Activated naive CD4-positive, alpha-beta T cell treated with anti-CD3 and anti-CD28 coated beads for 36 hours (primary cell): ENCODE measurements at regions not wholly inside any gene's neighbourhood (a gene's known extent, or its start where the extent isn't known, plus 50 kb on each side); places are given as distances from the start of the nearest gene placed in this dataset.
"Not testable (repeated sequence)": the region's sequence is repeated elsewhere in the genome, so short reads cannot be mapped to it uniquely, and the experiment has no call there.

Source experiments
- CTCF ChIA-PET: fragments of 350-600 bp; sonication (Branson Sonifier 250); formaldehyde crosslinking; loops from one replicate; lab custom pipeline; 2021; ENCODE audit warnings: antibody characterized with exemption; lab: Charles Lee
- DNase-seq: peaks from one replicate; pipeline ENCODE4 v3.0.0-alpha.2; 2020
- H3K27ac Mint-ChIP-seq: one replicate; pipeline ENCODE4 v1.8.0; 2021; ENCODE audit warnings: mild to moderate bottlenecking, mixed read lengths
- H3K27me3 Mint-ChIP-seq: one replicate; pipeline ENCODE4 v1.8.0; 2021; ENCODE audit warnings: low read depth, mixed read lengths
- H3K36me3 Mint-ChIP-seq: one replicate; pipeline ENCODE4 v1.8.0; 2021; ENCODE audit warnings: low read depth, mixed read lengths
- H3K4me1 Mint-ChIP-seq: one replicate; pipeline ENCODE4 v1.8.0; 2021; ENCODE audit warnings: low read depth, mixed read lengths
- H3K4me3 Mint-ChIP-seq: one replicate; pipeline ENCODE4 v1.8.0; 2021; ENCODE audit warnings: mild to moderate bottlenecking, moderate library complexity, mixed read lengths
- H3K9me3 Mint-ChIP-seq: one replicate; pipeline ENCODE4 v1.8.0; 2021; ENCODE audit warnings: mixed read lengths
- intact Hi-C: fragments of 100-400 bp; cut with micrococcal nuclease; formaldehyde crosslinking; loops from one replicate; pipeline ENCODE4 v1.15.1; 2023

- CTCF ChIA-PET, result interaction anchor here (1.1 kb wide), 1 partner anchor 14 kb away, joined by 5 read pairs; no protein-coding TSS in a partner anchor
- no peaks in the 10 kb centered on the region for H3K9me3 Mint-ChIP-seq
- H3K27ac Mint-ChIP-seq, result no peak overlapping the region
- H3K4me1 Mint-ChIP-seq, result no peaks in the 10 kb centered on the region
- no peak overlapping the region for H3K4me3 Mint-ChIP-seq
- DNase-seq, result no peak
- intact Hi-C loops, result no loop called here
- H3K27me3 Mint-ChIP-seq, result peaks cover 5% of the 10 kb centered on the region
- H3K36me3 Mint-ChIP-seq, result no peaks in the 10 kb centered on the region
Measured at GRCh38 chr14:106080922-106081321, 554.5 kb downstream of the TMEM121 start.

DNA sequence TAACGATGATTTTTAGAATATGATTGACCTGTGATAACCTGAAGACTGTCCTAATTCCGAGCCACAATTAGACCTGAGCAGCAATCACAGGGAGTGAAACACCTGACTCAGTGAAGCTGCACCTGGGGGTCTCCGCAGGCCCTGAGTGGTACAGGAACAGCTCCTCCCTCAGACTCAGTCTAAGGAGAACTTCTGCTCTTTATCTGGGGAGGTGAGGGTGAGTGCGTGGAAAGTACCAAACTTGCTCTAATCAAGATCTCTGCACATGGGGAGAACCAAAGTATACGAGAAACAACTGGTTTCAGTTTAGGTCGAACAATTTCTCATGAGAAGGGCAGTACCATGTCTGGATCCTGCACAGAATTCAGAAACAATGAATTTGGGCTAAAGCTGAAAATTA, 555.3 kb downstream of the TMEM121 start:
- H3K36me3 Mint-ChIP-seq, H3K4me1 Mint-ChIP-seq, H3K9me3 Mint-ChIP-seq, DNase-seq, intact Hi-C loops, CTCF ChIA-PET, H3K27ac Mint-ChIP-seq, H3K27me3 Mint-ChIP-seq, H3K4me3 Mint-ChIP-seq: not testable (repeated sequence)

- CTCF ChIA-PET, result no interaction called here
- Mint-ChIP-seq H3K9me3 (no peaks in the 10 kb centered on the region), H3K4me1 (peaks cover 19% of the 10 kb centered on the region), H3K27ac (no peak overlapping the region), H3K4me3 (no peak overlapping the region), H3K27me3 (peaks cover 5% of the 10 kb centered on the region), H3K36me3 (no peaks in the 10 kb centered on the region)
- intact Hi-C loops, result no loop called here
- DNase-seq, result no peak
Measured at GRCh38 chr14:106083082-106083481, 556.7 kb downstream of the TMEM121 start.

DNA sequence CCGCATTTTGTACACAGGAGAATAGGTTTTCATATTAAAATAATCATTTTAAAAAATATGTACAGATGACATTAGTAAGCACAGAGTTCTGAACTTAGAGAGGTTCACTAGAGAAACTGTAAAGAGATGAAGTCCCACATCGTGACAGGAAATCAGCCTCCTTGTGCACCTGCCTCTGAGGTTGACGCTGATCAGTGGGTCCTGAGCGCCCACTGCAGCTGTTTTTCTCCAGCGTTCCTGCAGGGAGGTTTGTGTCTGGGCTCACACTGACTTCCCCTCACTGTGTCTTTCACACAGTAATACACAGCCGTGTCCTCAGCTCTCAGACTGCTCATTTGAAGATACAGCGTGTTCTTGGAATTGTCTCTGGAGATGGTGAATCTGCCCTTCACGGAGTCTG, 561.5 kb downstream of the TMEM121 start:
- CTCF ChIA-PET, result no interaction called here
- intact Hi-C loops, result no loop called here
- H3K36me3 Mint-ChIP-seq, result no peaks in the 10 kb centered on the region
- peaks cover 28% of the 10 kb centered on the region for H3K4me1 Mint-ChIP-seq
- no peaks in the 10 kb centered on the region for H3K27me3 Mint-ChIP-seq
- no peak overlapping the region for H3K27ac Mint-ChIP-seq
- no peak for DNase-seq
- H3K9me3 Mint-ChIP-seq, result no peaks in the 10 kb centered on the region
- no peak overlapping the region for H3K4me3 Mint-ChIP-seq

GRCh38 chr14:106088860-106089259, 562.5 kb downstream of the TMEM121 start:
- CTCF ChIA-PET, H3K36me3 Mint-ChIP-seq, H3K9me3 Mint-ChIP-seq, DNase-seq, intact Hi-C loops, H3K27ac Mint-ChIP-seq, H3K4me3 Mint-ChIP-seq, H3K27me3 Mint-ChIP-seq: not testable (repeated sequence)
- peaks cover 28% of the 10 kb centered on the region for H3K4me1 Mint-ChIP-seq

GRCh38 chr14:106094654-106095189, 568.3 kb downstream of the TMEM121 start:
- Mint-ChIP-seq H3K27me3 (no peaks in the 10 kb centered on the region), H3K4me1 (peaks cover 3% of the 10 kb centered on the region), H3K27ac (no peak overlapping the region), H3K36me3 (no peaks in the 10 kb centered on the region), H3K9me3 (no peaks in the 10 kb centered on the region), H3K4me3 (no peak overlapping the region)
- intact Hi-C loops, result loop anchor here (2.0 kb wide), 1 partner anchor 50 kb away; no protein-coding TSS in a partner anchor
- DNase-seq, result peak; percentile 89
- CTCF ChIA-PET, result interaction anchor here (0.6 to 2.6 kb wide), 27 partner anchors 8 to 405 kb away, joined by 3 to 10 read pairs (median 4); no protein-coding TSS in a partner anchor

DNA sequence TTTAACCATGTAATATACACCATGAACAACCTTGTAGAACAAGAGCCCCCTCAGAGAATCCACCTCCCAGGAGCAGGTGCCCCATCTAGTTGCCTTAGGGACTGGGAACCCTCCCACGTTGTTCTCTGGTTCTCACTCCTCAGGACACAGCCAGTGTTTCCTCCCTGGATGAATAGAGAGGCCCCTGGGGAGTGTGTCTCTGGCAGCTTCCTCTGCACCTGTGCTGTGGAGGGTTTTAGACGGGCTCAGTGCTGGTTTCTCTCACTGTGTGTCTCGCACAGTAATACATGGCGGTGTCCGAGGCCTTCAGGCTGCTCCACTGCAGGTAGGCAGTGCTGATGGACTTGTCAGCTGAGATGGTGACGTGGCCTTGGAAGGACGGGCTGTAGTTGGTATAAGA, 581.3 kb downstream of the TMEM121 start:
- no peak for DNase-seq
- H3K27ac Mint-ChIP-seq, result no peak overlapping the region
- no peaks in the 10 kb centered on the region for H3K4me1 Mint-ChIP-seq
- H3K9me3 Mint-ChIP-seq, result no peaks in the 10 kb centered on the region
- intact Hi-C loops, result no loop called here
- H3K36me3 Mint-ChIP-seq, result no peaks in the 10 kb centered on the region
- CTCF ChIA-PET, result interaction anchor here (0.6 kb wide), 1 partner anchor 12 kb away, joined by 3 read pairs; no protein-coding TSS in a partner anchor
- peaks cover 2% of the 10 kb centered on the region for H3K27me3 Mint-ChIP-seq
- no peak overlapping the region for H3K4me3 Mint-ChIP-seq

DNA sequence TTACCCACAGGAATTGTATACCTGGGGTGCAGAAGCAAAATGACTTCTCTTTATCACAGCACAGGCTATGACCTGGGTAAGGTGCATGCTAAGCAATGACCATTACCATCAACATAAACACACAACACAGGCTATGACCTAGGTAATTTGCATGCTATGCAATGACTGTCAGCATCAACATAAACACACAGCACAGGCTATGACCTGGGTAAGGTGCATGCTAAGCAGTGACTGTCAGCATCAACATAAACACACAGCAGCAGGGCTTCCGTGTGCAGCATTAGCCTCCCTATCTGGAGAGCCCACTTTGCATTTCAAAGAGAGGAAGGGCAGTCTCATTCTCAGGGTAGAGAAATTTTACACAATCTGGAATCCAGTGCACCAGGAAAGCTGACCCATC, 583.0 kb downstream of the TMEM121 start:
- intact Hi-C loops, result no loop called here
- CTCF ChIA-PET, result no interaction called here
- Mint-ChIP-seq H3K4me3 (no peak overlapping the region), H3K36me3 (no peaks in the 10 kb centered on the region), H3K27ac (no peak overlapping the region), H3K4me1 (no peaks in the 10 kb centered on the region), H3K27me3 (peaks cover 2% of the 10 kb centered on the region), H3K9me3 (no peaks in the 10 kb centered on the region)
- DNase-seq, result no peak

GRCh38 chr14:106115401-106115800, 589.0 kb downstream of the TMEM121 start:
- DNase-seq, result no peak
- CTCF ChIA-PET, result interaction anchor here (0.6 to 2.4 kb wide), 8 partner anchors 13 to 354 kb away, joined by 3 to 15 read pairs (median 3); no protein-coding TSS in a partner anchor
- intact Hi-C loops, result loop anchor here (5.0 kb wide), 1 partner anchor 72 kb away; no protein-coding TSS in a partner anchor
- Mint-ChIP-seq H3K27ac (peak overlapping the region; percentile 29), H3K4me1 (peaks cover 34% of the 10 kb centered on the region), H3K9me3 (no peaks in the 10 kb centered on the region), H3K36me3 (no peaks in the 10 kb centered on the region), H3K4me3 (no peak overlapping the region), H3K27me3 (peaks cover 5% of the 10 kb centered on the region)

- not testable (repeated sequence) for H3K36me3 Mint-ChIP-seq, H3K27ac Mint-ChIP-seq, H3K9me3 Mint-ChIP-seq, H3K4me3 Mint-ChIP-seq, H3K27me3 Mint-ChIP-seq
- CTCF ChIA-PET, result interaction anchor here (0.7 to 2.4 kb wide), 7 partner anchors 10 to 353 kb away, joined by 3 to 15 read pairs (median 3); no protein-coding TSS in a partner anchor
- peaks cover 34% of the 10 kb centered on the region for H3K4me1 Mint-ChIP-seq
- peak; percentile 45 for DNase-seq
- intact Hi-C loops, result loop anchor here (5.0 kb wide), 1 partner anchor 71 kb away; no protein-coding TSS in a partner anchor
Measured at GRCh38 chr14:106116339-106116930, 590.1 kb downstream of the TMEM121 start.

DNA sequence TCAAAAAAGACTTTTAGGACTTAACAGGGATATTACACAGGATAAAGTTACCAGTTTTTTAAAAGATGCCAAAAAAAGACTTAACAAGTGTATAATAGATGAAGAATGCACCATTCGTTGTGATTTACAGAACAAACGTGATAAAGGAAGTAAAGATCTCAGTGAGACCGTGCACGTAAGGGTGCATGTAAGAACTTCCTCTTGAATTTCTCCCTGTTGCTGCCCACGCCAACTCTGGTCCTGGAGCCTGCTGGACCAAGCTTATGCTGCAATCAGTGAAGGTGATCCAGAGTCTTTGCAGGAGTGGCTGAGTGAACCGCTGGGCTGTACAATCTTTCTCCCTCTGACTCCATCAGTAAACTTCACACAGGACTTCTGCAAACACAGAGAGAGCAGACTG, 593.7 kb downstream of the TMEM121 start:
- peak overlapping the region; percentile 63 for H3K4me3 Mint-ChIP-seq
- H3K27ac Mint-ChIP-seq, result no peak overlapping the region
- no peaks in the 10 kb centered on the region for H3K36me3 Mint-ChIP-seq
- CTCF ChIA-PET, result interaction anchor here (0.7 to 1.9 kb wide), 9 partner anchors 13 to 349 kb away, joined by 3 to 5 read pairs (median 4); no protein-coding TSS in a partner anchor
- intact Hi-C loops, result loop anchor here (10.0 kb wide), 1 partner anchor 645 kb away; no protein-coding TSS in a partner anchor
- no peak for DNase-seq
- peaks cover 7% of the 10 kb centered on the region for H3K27me3 Mint-ChIP-seq
- no peaks in the 10 kb centered on the region for H3K9me3 Mint-ChIP-seq
- H3K4me1 Mint-ChIP-seq, result peaks cover 37% of the 10 kb centered on the region

- H3K4me3 Mint-ChIP-seq, result no peak overlapping the region
- DNase-seq, result peak; percentile 68
- no peak overlapping the region for H3K27ac Mint-ChIP-seq
- CTCF ChIA-PET, result interaction anchor here (0.5 to 0.9 kb wide), 2 partner anchors 288 to 811 kb away, joined by 3 to 4 read pairs; no protein-coding TSS in a partner anchor
- H3K36me3 Mint-ChIP-seq, result no peaks in the 10 kb centered on the region
- H3K9me3 Mint-ChIP-seq, result no peaks in the 10 kb centered on the region
- H3K27me3 Mint-ChIP-seq, result no peaks in the 10 kb centered on the region
- H3K4me1 Mint-ChIP-seq, result peaks cover 32% of the 10 kb centered on the region
- intact Hi-C loops, result loop anchor here (10.0 kb wide), 1 partner anchor 636 kb away; no protein-coding TSS in a partner anchor
Measured at GRCh38 chr14:106129274-106129673, 602.9 kb downstream of the TMEM121 start.
